Rectal smooth muscle tissue (tissue), 1 donor: ENCODE measurements at regions not wholly inside any gene's neighbourhood (a gene's known extent, or its start where the extent isn't known, plus 50 kb on each side); places are given as distances from the start of the nearest gene placed in this dataset.

Source experiments
- H3K27ac ChIP-seq: one replicate; pipeline ENCODE4 v1.7.0; 2013; ENCODE audit warnings: low read depth, low read length, inconsistent platforms
- H3K27me3 ChIP-seq: one replicate; pipeline ENCODE4 v1.7.0; 2013; ENCODE audit warnings: low read length; ENCODE audit not compliant: control insufficient read depth, insufficient read depth
- H3K36me3 ChIP-seq: one replicate; pipeline ENCODE4 v1.7.0; 2013; ENCODE audit warnings: low read length; ENCODE audit not compliant: control insufficient read depth, insufficient read depth
- H3K4me1 ChIP-seq: one replicate; pipeline ENCODE4 v1.7.0; 2013; ENCODE audit warnings: low read length; ENCODE audit not compliant: control insufficient read depth, insufficient read depth
- H3K4me3 ChIP-seq: one replicate; pipeline ENCODE4 v1.7.0; 2013; ENCODE audit warnings: low read length
- H3K9ac ChIP-seq: one replicate; pipeline ENCODE4 v1.7.0; 2013; ENCODE audit warnings: low read length

GRCh38 chr1:81583878-81584277 lies 216.9 kb upstream of the ADGRL2 start:
- Histone ChIP-seq H3K4me3 (no peak overlapping the region), H3K27me3 (no peaks in the 10 kb centered on the region), H3K4me1 (no peaks in the 10 kb centered on the region), H3K36me3 (no peaks in the 10 kb centered on the region), H3K27ac (no peak overlapping the region), H3K9ac (no peak overlapping the region)

GRCh38 chr1:81582467-81582986 lies 218.2 kb upstream of the ADGRL2 start:
- Histone ChIP-seq H3K4me1 (no peaks in the 10 kb centered on the region), H3K27ac (no peak overlapping the region), H3K4me3 (no peak overlapping the region), H3K9ac (no peak overlapping the region), H3K36me3 (no peaks in the 10 kb centered on the region), H3K27me3 (no peaks in the 10 kb centered on the region)

DNA sequence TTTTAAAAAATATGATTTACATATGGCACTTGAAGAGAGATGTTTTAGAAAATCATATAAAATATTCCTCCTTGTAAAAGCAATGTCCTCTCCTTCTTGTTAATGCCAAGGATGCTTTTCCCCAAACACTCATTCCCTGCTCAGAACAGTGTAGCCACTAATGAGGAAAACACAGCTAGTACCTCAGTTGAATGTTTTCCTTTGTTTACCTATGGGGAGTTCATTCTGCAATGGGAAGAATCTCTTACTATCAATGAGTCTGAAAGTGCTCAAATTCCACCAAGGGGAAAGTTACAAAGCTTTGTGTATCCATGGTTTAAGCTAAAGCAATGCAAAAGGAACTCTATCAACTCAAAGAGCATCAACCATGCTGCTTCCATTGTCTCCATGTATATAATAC lies 221.9 kb upstream of the ADGRL2 start:
- no peak overlapping the region for H3K9ac ChIP-seq
- H3K4me1 ChIP-seq: no peaks in the 10 kb centered on the region
- no peaks in the 10 kb centered on the region for H3K36me3 ChIP-seq
- no peak overlapping the region for H3K27ac ChIP-seq
- H3K27me3 ChIP-seq: no peaks in the 10 kb centered on the region
- no peak overlapping the region for H3K4me3 ChIP-seq

GRCh38 chr1:81577004-81577697 lies 223.6 kb upstream of the ADGRL2 start:
- no peak overlapping the region for H3K4me3 ChIP-seq
- H3K27me3 ChIP-seq: no peaks in the 10 kb centered on the region

GRCh38 chr1:81574408-81574807 lies 226.3 kb upstream of the ADGRL2 start:
- no peaks in the 10 kb centered on the region for H3K27me3 ChIP-seq
- no peak overlapping the region for H3K4me3 ChIP-seq
- H3K9ac ChIP-seq: no peak overlapping the region
- no peaks in the 10 kb centered on the region for H3K36me3 ChIP-seq
- no peaks in the 10 kb centered on the region for H3K4me1 ChIP-seq
- H3K27ac ChIP-seq: no peak overlapping the region

More at GRCh38 chr1:81577004-81577697, 223.6 kb upstream of the ADGRL2 start:
- Histone ChIP-seq H3K27ac (no peak overlapping the region), H3K9ac (no peak overlapping the region), H3K4me1 (no peaks in the 10 kb centered on the region), H3K36me3 (no peaks in the 10 kb centered on the region)

- Histone ChIP-seq H3K27me3 (no peaks in the 10 kb centered on the region), H3K4me1 (no peaks in the 10 kb centered on the region), H3K4me3 (no peak overlapping the region), H3K27ac (no peak overlapping the region), H3K9ac (no peak overlapping the region), H3K36me3 (no peaks in the 10 kb centered on the region)
Measured at GRCh38 chr1:81573458-81573857, 227.3 kb upstream of the ADGRL2 start.

- no peak overlapping the region for H3K9ac ChIP-seq
- H3K36me3 ChIP-seq: no peaks in the 10 kb centered on the region
- no peak overlapping the region for H3K27ac ChIP-seq
- H3K4me1 ChIP-seq: no peaks in the 10 kb centered on the region
- H3K4me3 ChIP-seq: no peak overlapping the region
- no peaks in the 10 kb centered on the region for H3K27me3 ChIP-seq
Measured at GRCh38 chr1:81571946-81572345, 228.8 kb upstream of the ADGRL2 start.

DNA sequence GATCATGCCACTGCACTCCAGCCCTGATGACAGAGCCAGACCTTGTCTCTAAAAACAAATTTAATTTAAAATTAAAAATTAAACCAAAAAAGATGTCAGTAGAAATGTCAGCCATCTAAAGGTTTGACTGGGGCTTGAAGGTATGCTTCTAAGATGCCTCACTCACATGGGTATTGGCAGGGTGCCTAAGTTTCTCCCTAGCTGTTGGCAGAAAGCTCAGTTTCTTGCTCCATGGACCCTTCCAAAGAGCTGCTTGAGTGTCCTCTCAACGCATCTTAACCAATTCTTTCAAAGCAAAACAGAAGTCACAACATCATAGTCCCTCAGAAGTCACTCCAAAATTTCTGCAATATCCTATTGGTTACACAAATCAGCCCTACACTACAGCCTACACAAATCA lies 231.0 kb upstream of the ADGRL2 start:
- Histone ChIP-seq H3K27me3 (no peaks in the 10 kb centered on the region), H3K9ac (no peak overlapping the region), H3K4me3 (no peak overlapping the region), H3K27ac (no peak overlapping the region), H3K4me1 (no peaks in the 10 kb centered on the region), H3K36me3 (no peaks in the 10 kb centered on the region)

- Histone ChIP-seq H3K4me1 (no peaks in the 10 kb centered on the region), H3K27ac (no peak overlapping the region)
Measured at GRCh38 chr1:81563632-81564031, 237.1 kb upstream of the ADGRL2 start.

DNA sequence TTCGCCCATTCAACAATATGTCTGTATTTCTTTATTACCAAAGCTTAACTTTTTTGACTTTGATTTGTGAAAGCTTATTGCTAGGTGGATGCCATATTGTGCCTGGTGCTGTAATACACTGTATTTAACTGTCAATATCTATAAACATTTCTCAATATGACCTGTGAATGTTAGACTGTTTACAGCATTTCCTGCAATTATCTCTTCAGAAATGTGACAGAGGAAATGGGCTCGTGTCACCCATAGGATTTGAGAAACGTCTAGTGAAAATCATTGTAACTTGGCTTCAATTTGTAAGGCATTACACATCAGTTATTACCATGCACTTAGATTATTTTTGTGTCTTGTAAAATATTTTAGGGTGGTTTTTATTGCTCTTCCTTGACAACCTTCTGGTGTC lies 237.8 kb upstream of the ADGRL2 start:
- Histone ChIP-seq H3K27me3 (no peaks in the 10 kb centered on the region), H3K36me3 (no peaks in the 10 kb centered on the region), H3K27ac (no peak overlapping the region), H3K4me1 (no peaks in the 10 kb centered on the region), H3K9ac (no peak overlapping the region), H3K4me3 (no peak overlapping the region)

More at GRCh38 chr1:81563632-81564031, 237.1 kb upstream of the ADGRL2 start:
- H3K4me3 ChIP-seq: no peak overlapping the region
- no peak overlapping the region for H3K9ac ChIP-seq
- no peaks in the 10 kb centered on the region for H3K27me3 ChIP-seq
- H3K36me3 ChIP-seq: no peaks in the 10 kb centered on the region

DNA sequence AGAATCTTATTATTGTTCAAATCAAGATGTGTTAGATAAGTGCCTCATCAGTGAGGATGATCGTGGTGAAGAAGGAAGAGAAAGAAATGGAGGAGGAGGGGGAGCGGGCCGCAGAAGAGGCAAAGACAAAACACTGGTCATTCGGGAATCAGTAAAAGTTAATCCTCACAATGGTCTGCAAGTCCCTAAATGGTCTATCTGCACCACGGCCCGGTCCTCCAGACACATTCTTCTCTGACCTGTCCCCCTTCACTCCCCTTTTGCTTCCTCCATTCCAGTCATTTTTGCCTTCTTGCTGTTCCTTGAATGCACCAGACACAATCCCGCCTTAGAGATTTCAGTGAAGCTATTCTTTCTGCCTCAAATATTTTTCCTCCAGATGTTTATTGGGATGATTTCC lies 240.1 kb upstream of the ADGRL2 start:
- H3K4me1 ChIP-seq: no peaks in the 10 kb centered on the region

DNA sequence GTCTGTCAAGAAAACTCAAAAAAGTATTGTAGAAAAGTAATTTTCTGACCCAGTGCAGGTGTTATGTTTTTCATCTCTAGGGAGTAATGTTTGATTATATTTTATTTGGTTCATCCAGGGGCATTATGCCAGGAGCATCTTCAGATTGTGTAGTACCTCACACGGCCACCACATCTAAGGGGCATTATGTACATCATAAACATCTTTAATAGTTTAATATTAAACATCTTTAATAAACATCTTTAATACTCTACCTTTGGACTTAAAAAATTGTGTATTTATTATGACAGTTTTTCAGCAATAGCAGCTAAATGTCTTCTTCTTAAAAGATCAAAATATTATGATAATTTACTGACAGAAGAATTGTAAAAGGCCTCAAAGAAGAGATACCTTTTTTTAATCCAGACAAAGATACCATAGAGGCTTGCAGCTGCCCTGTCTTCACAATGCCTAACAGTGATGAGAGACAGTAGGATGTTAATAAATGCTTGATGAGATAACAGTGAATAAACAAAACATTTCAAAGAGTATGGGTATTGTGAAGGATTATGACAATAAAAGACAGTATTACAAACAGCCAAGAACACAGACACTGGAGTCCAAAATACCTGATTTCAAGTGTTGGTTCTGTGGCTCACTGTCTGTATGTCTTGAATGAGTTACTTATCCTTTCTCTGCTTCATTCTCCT lies 240.9 kb upstream of the ADGRL2 start:
- H3K4me3 ChIP-seq: no peak overlapping the region
- no peaks in the 10 kb centered on the region for H3K36me3 ChIP-seq
- no peaks in the 10 kb centered on the region for H3K27me3 ChIP-seq
- H3K4me1 ChIP-seq: no peaks in the 10 kb centered on the region
- H3K27ac ChIP-seq: no peak overlapping the region
- H3K9ac ChIP-seq: no peak overlapping the region

More for the DNA sequence above, 240.1 kb upstream of the ADGRL2 start:
- Histone ChIP-seq H3K4me3 (no peak overlapping the region), H3K36me3 (no peaks in the 10 kb centered on the region), H3K27me3 (no peaks in the 10 kb centered on the region), H3K27ac (no peak overlapping the region), H3K9ac (no peak overlapping the region)
